GM23338 (cell line): ENCODE measurements at regions not wholly inside any gene's neighbourhood (a gene's known extent, or its start where the extent isn't known, plus 50 kb on each side); places are given as distances from the start of the nearest gene placed in this dataset.

Experiments
- ATAC-seq: fragments of 200-7000 bp; cut with Tn5 transposase; 3 replicates; pipeline ENCODE4 v1.9.1; 2020
- DNase-seq: peaks from one replicate; pipeline ENCODE4 v3.0.0-alpha.2; 2015; ENCODE audit warnings: low spot score
- H2AFZ ChIP-seq: fragments of 200-600 bp; sonication (generic); 2 replicates; pipeline ENCODE4 v1.8.0; 2016; ENCODE audit warnings: antibody characterized with exemption, mild to moderate bottlenecking, moderate library complexity
- H3F3A ChIP-seq: fragments of 200-600 bp; sonication (generic); replicated peaks from 2 replicates; pipeline ENCODE4 v1.8.0; 2017; ENCODE audit warnings: antibody characterized with exemption, mixed run types, low read depth
- H3K27ac ChIP-seq: fragments of 200-600 bp; sonication (generic); 2 replicates; pipeline ENCODE4 v1.6.1; 2016; ENCODE audit warnings: low read depth
- H3K27me3 ChIP-seq: fragments of 200-600 bp; sonication (generic); 2 replicates; pipeline ENCODE4 v1.8.0; 2016; ENCODE audit warnings: mild to moderate bottlenecking, mixed run types, moderate library complexity; ENCODE audit not compliant: insufficient read depth
- H3K36me3 ChIP-seq: fragments of 200-600 bp; sonication (generic); 2 replicates; pipeline ENCODE4 v1.8.0; 2016; ENCODE audit warnings: mild to moderate bottlenecking; ENCODE audit not compliant: insufficient read depth
- H3K4me1 ChIP-seq: fragments of 200-600 bp; sonication (generic); 2 replicates; pipeline ENCODE4 v1.8.0; 2016; ENCODE audit warnings: mild to moderate bottlenecking, moderate library complexity; ENCODE audit not compliant: insufficient read depth
- H3K4me2 ChIP-seq: fragments of 200-600 bp; sonication (generic); 2 replicates; pipeline ENCODE4 v1.7.1; 2017; ENCODE audit warnings: mixed run types
- H3K4me3 ChIP-seq: fragments of 200-600 bp; sonication (generic); 2 replicates; pipeline ENCODE4 v1.6.1; 2016; ENCODE audit warnings: mixed run types
- H3K79me2 ChIP-seq: fragments of 200-600 bp; sonication (generic); replicated peaks from 2 replicates; pipeline ENCODE4 v1.8.0; 2017; ENCODE audit warnings: mild to moderate bottlenecking; ENCODE audit not compliant: insufficient read depth
- H3K9me2 ChIP-seq: fragments of 200-600 bp; sonication (generic); 2 replicates; pipeline ENCODE4 v1.8.0; 2017; ENCODE audit not compliant: insufficient read depth
- H4K20me1 ChIP-seq: fragments of 200-600 bp; sonication (generic); replicated peaks from 2 replicates; pipeline ENCODE4 v1.8.0; 2017; ENCODE audit warnings: mild to moderate bottlenecking; ENCODE audit not compliant: insufficient read depth
- H3K27ac Mint-ChIP-seq: 2 replicates; pipeline ENCODE4 v1.8.0; 2020; ENCODE audit warnings: inconsistent platforms, mild to moderate bottlenecking, moderate library complexity, mixed read lengths
- H3K27me3 Mint-ChIP-seq: 3 replicates; pipeline ENCODE4 v1.8.0; 2022; ENCODE audit warnings: low read depth, mild to moderate bottlenecking, moderate library complexity, mixed read lengths, inconsistent platforms; ENCODE audit not compliant: insufficient read depth, poor library complexity
- H3K36me3 Mint-ChIP-seq: 3 replicates; pipeline ENCODE4 v1.8.0; 2021; ENCODE audit warnings: low read depth, mild to moderate bottlenecking, inconsistent platforms, moderate library complexity, mixed read lengths
- H3K4me1 Mint-ChIP-seq: 3 replicates; pipeline ENCODE4 v1.8.0; 2020; ENCODE audit warnings: mild to moderate bottlenecking, inconsistent platforms, mixed read lengths
- H3K4me3 Mint-ChIP-seq: 3 replicates; pipeline ENCODE4 v1.8.0; 2021; ENCODE audit warnings: moderate library complexity, mild to moderate bottlenecking, inconsistent platforms, mixed read lengths
- H3K9me3 Mint-ChIP-seq: 3 replicates; pipeline ENCODE4 v1.8.0; 2020; ENCODE audit warnings: moderate library complexity, mild to moderate bottlenecking, inconsistent platforms, mixed read lengths
- CREB1 ChIP-seq: fragments of 250-450 bp; sonication (Bioruptor Pico); IDR thresholded peaks from 2 replicates; pipeline ENCODE4 v1.5.0; 2020; ENCODE audit warnings: low read depth, mild to moderate bottlenecking, moderate library complexity
- POLR2AphosphoS5 ChIP-seq: IDR thresholded peaks from 2 replicates; pipeline ENCODE4 v1.6.1; 2016; ENCODE audit warnings: antibody characterized with exemption, low read depth
- ZNF114 ChIP-seq: fragments of 250-450 bp; sonication (Bioruptor Pico); IDR thresholded peaks from 2 replicates; pipeline ENCODE4 v1.5.0; 2020; ENCODE audit warnings: mild to moderate bottlenecking, moderate library complexity
- ZNF331 ChIP-seq: fragments of 250-450 bp; sonication (Bioruptor Pico); IDR thresholded peaks from 2 replicates; pipeline ENCODE4 v1.5.0; 2020; ENCODE audit warnings: low read depth, mild to moderate bottlenecking, moderate library complexity
- TF ChIP-seq, protein P1 (sequence below): fragments of 250-450 bp; sonication (Bioruptor Pico); IDR thresholded peaks from 2 replicates; pipeline ENCODE4 v1.5.0; 2020; ENCODE audit warnings: mild to moderate bottlenecking, moderate library complexity
- TF ChIP-seq, protein P2 (sequence below), 2 experiments: fragments of 200-600 bp in 1 of 2; sonication (generic) in 1 of 2; conservative IDR thresholded peaks; 2 replicates each; pipeline versions ENCODE4 v1.5.1 to v1.6.1; 2016 to 2017; ENCODE audit warnings: antibody characterized with exemption in 2 of 2, low read depth in 2 of 2, mild to moderate bottlenecking in 2 of 2, moderate library complexity in 1 of 2
- TF ChIP-seq, protein P3 (sequence below): IDR thresholded peaks from one replicate; pipeline ENCODE4 v1.6.1; 2018; ENCODE audit warnings: antibody characterized with exemption; ENCODE audit not compliant: unreplicated experiment

DNA sequence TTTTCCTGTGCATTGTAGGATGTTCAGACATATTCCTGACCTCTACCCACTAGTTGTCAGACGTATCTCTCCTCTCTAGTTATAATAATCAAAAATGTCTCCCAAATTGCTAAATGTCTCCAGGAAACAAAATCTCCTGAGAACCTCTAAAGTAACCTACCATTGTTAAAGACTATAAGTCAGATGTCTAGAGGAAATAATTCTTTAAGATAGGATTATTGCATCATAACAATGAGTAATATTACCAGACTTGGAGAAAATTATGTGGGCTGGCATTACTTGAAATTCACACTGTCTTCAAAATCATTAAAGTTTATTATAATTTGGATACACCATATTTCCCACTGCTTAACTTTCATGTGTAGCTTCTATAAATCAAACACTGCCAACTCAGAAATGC lies 643.0 kb upstream of the ADGRL2 start:
- Histone ChIP-seq H3K27me3 (no peaks in the 10 kb centered on the region), H3F3A (no peaks in the 10 kb centered on the region), H3K4me2 (no peak overlapping the region), H3K4me1 (peaks cover 12% of the 10 kb centered on the region; the same call in 1 of the 2 replicates), H3K79me2 (no peaks in the 10 kb centered on the region), H4K20me1 (no peaks in the 10 kb centered on the region), H3K27ac (no peak overlapping the region), H2AFZ (no peak overlapping the region), H3K36me3 (no peaks in the 10 kb centered on the region), H3K4me3 (no peak overlapping the region), H3K9me2 (no peaks in the 10 kb centered on the region)
- DNase-seq (no peak), ATAC-seq (no peak)
- Mint-ChIP-seq H3K36me3 (no peaks in the 10 kb centered on the region), H3K4me1 (peaks cover 20% of the 10 kb centered on the region), H3K4me3 (no peak overlapping the region), H3K9me3 (no peaks in the 10 kb centered on the region), H3K27me3 (no peaks in the 10 kb centered on the region), H3K27ac (no peak overlapping the region)
- TF ChIP-seq, protein P1, sequence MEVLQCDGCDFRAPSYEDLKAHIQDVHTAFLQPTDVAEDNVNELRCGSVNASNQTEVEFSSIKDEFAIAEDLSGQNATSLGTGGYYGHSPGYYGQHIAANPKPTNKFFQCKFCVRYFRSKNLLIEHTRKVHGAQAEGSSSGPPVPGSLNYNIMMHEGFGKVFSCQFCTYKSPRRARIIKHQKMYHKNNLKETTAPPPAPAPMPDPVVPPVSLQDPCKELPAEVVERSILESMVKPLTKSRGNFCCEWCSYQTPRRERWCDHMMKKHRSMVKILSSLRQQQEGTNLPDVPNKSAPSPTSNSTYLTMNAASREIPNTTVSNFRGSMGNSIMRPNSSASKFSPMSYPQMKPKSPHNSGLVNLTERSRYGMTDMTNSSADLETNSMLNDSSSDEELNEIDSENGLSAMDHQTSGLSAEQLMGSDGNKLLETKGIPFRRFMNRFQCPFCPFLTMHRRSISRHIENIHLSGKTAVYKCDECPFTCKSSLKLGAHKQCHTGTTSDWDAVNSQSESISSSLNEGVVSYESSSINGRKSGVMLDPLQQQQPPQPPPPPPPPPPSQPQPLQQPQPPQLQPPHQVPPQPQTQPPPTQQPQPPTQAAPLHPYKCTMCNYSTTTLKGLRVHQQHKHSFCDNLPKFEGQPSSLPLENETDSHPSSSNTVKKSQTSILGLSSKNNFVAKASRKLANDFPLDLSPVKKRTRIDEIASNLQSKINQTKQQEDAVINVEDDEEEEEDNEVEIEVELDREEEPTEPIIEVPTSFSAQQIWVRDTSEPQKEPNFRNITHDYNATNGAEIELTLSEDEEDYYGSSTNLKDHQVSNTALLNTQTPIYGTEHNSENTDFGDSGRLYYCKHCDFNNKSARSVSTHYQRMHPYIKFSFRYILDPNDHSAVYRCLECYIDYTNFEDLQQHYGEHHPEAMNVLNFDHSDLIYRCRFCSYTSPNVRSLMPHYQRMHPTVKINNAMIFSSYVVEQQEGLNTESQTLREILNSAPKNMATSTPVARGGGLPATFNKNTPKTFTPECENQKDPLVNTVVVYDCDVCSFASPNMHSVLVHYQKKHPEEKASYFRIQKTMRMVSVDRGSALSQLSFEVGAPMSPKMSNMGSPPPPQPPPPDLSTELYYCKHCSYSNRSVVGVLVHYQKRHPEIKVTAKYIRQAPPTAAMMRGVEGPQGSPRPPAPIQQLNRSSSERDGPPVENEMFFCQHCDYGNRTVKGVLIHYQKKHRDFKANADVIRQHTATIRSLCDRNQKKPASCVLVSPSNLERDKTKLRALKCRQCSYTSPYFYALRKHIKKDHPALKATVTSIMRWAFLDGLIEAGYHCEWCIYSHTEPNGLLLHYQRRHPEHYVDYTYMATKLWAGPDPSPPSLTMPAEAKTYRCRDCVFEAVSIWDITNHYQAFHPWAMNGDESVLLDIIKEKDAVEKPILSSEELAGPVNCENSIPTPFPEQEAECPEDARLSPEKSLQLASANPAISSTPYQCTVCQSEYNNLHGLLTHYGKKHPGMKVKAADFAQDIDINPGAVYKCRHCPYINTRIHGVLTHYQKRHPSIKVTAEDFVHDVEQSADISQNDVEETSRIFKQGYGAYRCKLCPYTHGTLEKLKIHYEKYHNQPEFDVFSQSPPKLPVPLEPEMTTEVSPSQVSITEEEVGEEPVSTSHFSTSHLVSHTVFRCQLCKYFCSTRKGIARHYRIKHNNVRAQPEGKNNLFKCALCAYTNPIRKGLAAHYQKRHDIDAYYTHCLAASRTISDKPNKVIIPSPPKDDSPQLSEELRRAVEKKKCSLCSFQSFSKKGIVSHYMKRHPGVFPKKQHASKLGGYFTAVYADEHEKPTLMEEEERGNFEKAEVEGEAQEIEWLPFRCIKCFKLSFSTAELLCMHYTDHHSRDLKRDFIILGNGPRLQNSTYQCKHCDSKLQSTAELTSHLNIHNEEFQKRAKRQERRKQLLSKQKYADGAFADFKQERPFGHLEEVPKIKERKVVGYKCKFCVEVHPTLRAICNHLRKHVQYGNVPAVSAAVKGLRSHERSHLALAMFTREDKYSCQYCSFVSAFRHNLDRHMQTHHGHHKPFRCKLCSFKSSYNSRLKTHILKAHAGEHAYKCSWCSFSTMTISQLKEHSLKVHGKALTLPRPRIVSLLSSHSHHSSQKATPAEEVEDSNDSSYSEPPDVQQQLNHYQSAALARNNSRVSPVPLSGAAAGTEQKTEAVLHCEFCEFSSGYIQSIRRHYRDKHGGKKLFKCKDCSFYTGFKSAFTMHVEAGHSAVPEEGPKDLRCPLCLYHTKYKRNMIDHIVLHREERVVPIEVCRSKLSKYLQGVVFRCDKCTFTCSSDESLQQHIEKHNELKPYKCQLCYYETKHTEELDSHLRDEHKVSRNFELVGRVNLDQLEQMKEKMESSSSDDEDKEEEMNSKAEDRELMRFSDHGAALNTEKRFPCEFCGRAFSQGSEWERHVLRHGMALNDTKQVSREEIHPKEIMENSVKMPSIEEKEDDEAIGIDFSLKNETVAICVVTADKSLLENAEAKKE, result no peak

DNA sequence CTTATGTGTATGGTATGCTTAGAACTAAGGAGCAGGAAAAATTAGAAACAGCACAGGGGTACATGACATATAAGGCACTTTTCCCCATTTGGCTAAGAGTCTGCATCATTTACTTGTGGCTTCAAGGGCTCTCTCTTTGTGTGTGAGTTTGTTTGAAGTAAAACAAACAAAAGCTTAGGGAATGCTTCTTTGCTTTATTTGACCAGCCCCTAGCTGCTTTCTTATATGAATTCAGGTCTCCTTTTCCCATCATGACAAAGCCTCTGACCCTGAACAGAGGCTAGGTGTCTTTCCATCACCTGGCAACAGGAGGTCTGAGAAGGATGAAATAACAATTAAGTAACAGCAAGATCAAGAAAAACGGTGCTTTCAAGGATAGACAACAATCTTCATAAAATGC lies 643.8 kb upstream of the ADGRL2 start:
- peaks cover 20% of the 10 kb centered on the region for H3K4me1 Mint-ChIP-seq
- peak; percentile 10 for DNase-seq
- H3K79me2 ChIP-seq, result no peaks in the 10 kb centered on the region
- H3K27ac ChIP-seq, result no peak overlapping the region
- H3K4me2 ChIP-seq, result no peak overlapping the region
- no peaks in the 10 kb centered on the region for H3K27me3 ChIP-seq
- no peak overlapping the region for H3K4me3 Mint-ChIP-seq
- H3K4me1 ChIP-seq, result peaks cover 12% of the 10 kb centered on the region; the same call in 1 of the 2 replicates
- H3K36me3 Mint-ChIP-seq, result no peaks in the 10 kb centered on the region
- H3K36me3 ChIP-seq, result no peaks in the 10 kb centered on the region
- H3K9me2 ChIP-seq, result no peaks in the 10 kb centered on the region
- H2AFZ ChIP-seq, result no peak overlapping the region
- H3K27ac Mint-ChIP-seq, result no peak overlapping the region
- H3K27me3 Mint-ChIP-seq, result no peaks in the 10 kb centered on the region
- H3K4me3 ChIP-seq, result no peak overlapping the region
- H3K9me3 Mint-ChIP-seq, result no peaks in the 10 kb centered on the region
- H4K20me1 ChIP-seq, result no peaks in the 10 kb centered on the region
- H3F3A ChIP-seq, result no peaks in the 10 kb centered on the region
- peak; percentile 70 for ATAC-seq
- TF ChIP-seq, protein P2, sequence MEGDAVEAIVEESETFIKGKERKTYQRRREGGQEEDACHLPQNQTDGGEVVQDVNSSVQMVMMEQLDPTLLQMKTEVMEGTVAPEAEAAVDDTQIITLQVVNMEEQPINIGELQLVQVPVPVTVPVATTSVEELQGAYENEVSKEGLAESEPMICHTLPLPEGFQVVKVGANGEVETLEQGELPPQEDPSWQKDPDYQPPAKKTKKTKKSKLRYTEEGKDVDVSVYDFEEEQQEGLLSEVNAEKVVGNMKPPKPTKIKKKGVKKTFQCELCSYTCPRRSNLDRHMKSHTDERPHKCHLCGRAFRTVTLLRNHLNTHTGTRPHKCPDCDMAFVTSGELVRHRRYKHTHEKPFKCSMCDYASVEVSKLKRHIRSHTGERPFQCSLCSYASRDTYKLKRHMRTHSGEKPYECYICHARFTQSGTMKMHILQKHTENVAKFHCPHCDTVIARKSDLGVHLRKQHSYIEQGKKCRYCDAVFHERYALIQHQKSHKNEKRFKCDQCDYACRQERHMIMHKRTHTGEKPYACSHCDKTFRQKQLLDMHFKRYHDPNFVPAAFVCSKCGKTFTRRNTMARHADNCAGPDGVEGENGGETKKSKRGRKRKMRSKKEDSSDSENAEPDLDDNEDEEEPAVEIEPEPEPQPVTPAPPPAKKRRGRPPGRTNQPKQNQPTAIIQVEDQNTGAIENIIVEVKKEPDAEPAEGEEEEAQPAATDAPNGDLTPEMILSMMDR (conservative IDR thresholded peaks at IDR 0.05; ENCODE audit: low read depth in 2 of 2), result no peak
- TF ChIP-seq, protein P3, sequence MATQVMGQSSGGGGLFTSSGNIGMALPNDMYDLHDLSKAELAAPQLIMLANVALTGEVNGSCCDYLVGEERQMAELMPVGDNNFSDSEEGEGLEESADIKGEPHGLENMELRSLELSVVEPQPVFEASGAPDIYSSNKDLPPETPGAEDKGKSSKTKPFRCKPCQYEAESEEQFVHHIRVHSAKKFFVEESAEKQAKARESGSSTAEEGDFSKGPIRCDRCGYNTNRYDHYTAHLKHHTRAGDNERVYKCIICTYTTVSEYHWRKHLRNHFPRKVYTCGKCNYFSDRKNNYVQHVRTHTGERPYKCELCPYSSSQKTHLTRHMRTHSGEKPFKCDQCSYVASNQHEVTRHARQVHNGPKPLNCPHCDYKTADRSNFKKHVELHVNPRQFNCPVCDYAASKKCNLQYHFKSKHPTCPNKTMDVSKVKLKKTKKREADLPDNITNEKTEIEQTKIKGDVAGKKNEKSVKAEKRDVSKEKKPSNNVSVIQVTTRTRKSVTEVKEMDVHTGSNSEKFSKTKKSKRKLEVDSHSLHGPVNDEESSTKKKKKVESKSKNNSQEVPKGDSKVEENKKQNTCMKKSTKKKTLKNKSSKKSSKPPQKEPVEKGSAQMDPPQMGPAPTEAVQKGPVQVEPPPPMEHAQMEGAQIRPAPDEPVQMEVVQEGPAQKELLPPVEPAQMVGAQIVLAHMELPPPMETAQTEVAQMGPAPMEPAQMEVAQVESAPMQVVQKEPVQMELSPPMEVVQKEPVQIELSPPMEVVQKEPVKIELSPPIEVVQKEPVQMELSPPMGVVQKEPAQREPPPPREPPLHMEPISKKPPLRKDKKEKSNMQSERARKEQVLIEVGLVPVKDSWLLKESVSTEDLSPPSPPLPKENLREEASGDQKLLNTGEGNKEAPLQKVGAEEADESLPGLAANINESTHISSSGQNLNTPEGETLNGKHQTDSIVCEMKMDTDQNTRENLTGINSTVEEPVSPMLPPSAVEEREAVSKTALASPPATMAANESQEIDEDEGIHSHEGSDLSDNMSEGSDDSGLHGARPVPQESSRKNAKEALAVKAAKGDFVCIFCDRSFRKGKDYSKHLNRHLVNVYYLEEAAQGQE, result no peak
- TF ChIP-seq CREB1 (CRISPR knock-in tag) (no peak), POLR2AphosphoS5 (no peak), ZNF331 (no peak), ZNF114 (no peak)
